ENCODE measurements at regions not wholly inside any gene's neighbourhood (a gene's known extent, or its start where the extent isn't known, plus 50 kb on each side); places are given as distances from the start of the nearest gene placed in this dataset.

GRCh38 chr5:91840412-91840811 is 457.3 kb upstream of the ARRDC3 start:
- TF ChIP-seq SPI1 (IDR thresholded peaks at IDR 0.05; ENCODE audit: borderline replicate concordance, insufficient read depth, low read depth, low read length) (no peak), POLR2A (IDR thresholded peaks at IDR 0.05; ENCODE audit: low read depth, low read length) (no peak), EZH2 (IDR thresholded peaks at IDR 0.05; ENCODE audit: borderline replicate concordance, control insufficient read depth, low read depth, low read length) (no peak), EP300 (IDR thresholded peaks at IDR 0.05; ENCODE audit: borderline replicate concordance in 1 of 2, control insufficient read depth in 1 of 2, low read depth in 2 of 2, low read length in 2 of 2) (no peak), TAF1 (IDR thresholded peaks at IDR 0.05; ENCODE audit: borderline replicate concordance, low read depth, low read length) (no peak), HDAC6 (IDR thresholded peaks at IDR 0.05; ENCODE audit: unreplicated experiment) (no peak), CTCF (IDR thresholded peaks at IDR 0.05 in 2 of 3, conservative IDR thresholded peaks at IDR 0.05 in 1 of 3; ENCODE audit: control insufficient read depth in 2 of 3, extremely low read depth in 1 of 3, insufficient read depth in 1 of 3, low read depth in 3 of 3, low read length in 3 of 3) (no peak), SREBF2 (IDR thresholded peaks at IDR 0.05; ENCODE audit: low read length) (no peak), RAD21 (IDR thresholded peaks at IDR 0.05; ENCODE audit: insufficient read depth, low read depth, low read length) (no peak), RAD51 (IDR thresholded peaks at IDR 0.05) (no peak), BACH1 (IDR thresholded peaks at IDR 0.05; ENCODE audit: borderline replicate concordance) (no peak)

Data from GM12878 (cell line).